HFFc6 (cell line): ENCODE measurements at regions not wholly inside any gene's neighbourhood (a gene's known extent, or its start where the extent isn't known, plus 50 kb on each side); places are given as distances from the start of the nearest gene placed in this dataset.

Source experiments
- DNase-seq: peaks from one replicate; pipeline ENCODE4 v3.0.0-alpha.2; 2018
- H3K27ac Mint-ChIP-seq: 2 replicates; pipeline ENCODE4 v1.8.0; 2020; ENCODE audit warnings: mild to moderate bottlenecking, mixed read lengths
- H3K27me3 Mint-ChIP-seq: 2 replicates; pipeline ENCODE4 v1.8.0; 2021; ENCODE audit warnings: mild to moderate bottlenecking, moderate library complexity, mixed read lengths; ENCODE audit not compliant: insufficient read depth
- H3K36me3 Mint-ChIP-seq: 2 replicates; pipeline ENCODE4 v1.8.0; 2021; ENCODE audit warnings: low read depth, mixed read lengths
- H3K4me1 Mint-ChIP-seq: 2 replicates; pipeline ENCODE4 v1.8.0; 2020; ENCODE audit warnings: low read depth, mixed read lengths
- H3K4me3 Mint-ChIP-seq: 2 replicates; pipeline ENCODE4 v1.8.0; 2020; ENCODE audit warnings: mild to moderate bottlenecking, moderate library complexity, mixed read lengths
- H3K9me3 Mint-ChIP-seq: 2 replicates; pipeline ENCODE4 v1.8.0; 2020; ENCODE audit warnings: mild to moderate bottlenecking, mixed read lengths
- CTCF ChIP-seq: fragments of 200-600 bp; sonication (generic); IDR thresholded peaks from 2 replicates; pipeline ENCODE4 v1.5.0; 2021; ENCODE audit warnings: antibody characterized with exemption, mild to moderate bottlenecking

GRCh38 chr4:180189666-180190065 lies 2053.5 kb upstream of the TENM3 start:
- no peaks in the 10 kb centered on the region for H3K4me1 Mint-ChIP-seq

GRCh38 chr4:180190382-180190781 lies 2052.8 kb upstream of the TENM3 start:
- H3K4me1 Mint-ChIP-seq = no peaks in the 10 kb centered on the region
- no peak for DNase-seq
- H3K36me3 Mint-ChIP-seq = no peaks in the 10 kb centered on the region
- no peaks in the 10 kb centered on the region for H3K27me3 Mint-ChIP-seq
- no peak overlapping the region for H3K4me3 Mint-ChIP-seq
- H3K9me3 Mint-ChIP-seq = peaks cover 69% of the 10 kb centered on the region
- TF ChIP-seq CTCF = no peak
- H3K27ac Mint-ChIP-seq = no peak overlapping the region

More at GRCh38 chr4:180189666-180190065, 2053.5 kb upstream of the TENM3 start:
- Mint-ChIP-seq H3K9me3 (peaks cover 62% of the 10 kb centered on the region), H3K27me3 (no peaks in the 10 kb centered on the region), H3K27ac (no peak overlapping the region), H3K36me3 (no peaks in the 10 kb centered on the region), H3K4me3 (no peak overlapping the region)
- TF ChIP-seq CTCF = no peak
- DNase-seq = no peak

- no peaks in the 10 kb centered on the region for H3K27me3 Mint-ChIP-seq
- DNase-seq = no peak
- no peaks in the 10 kb centered on the region for H3K4me1 Mint-ChIP-seq
- H3K4me3 Mint-ChIP-seq = no peak overlapping the region
- no peak overlapping the region for H3K27ac Mint-ChIP-seq
- no peak for TF ChIP-seq CTCF
- H3K36me3 Mint-ChIP-seq = no peaks in the 10 kb centered on the region
- peaks cover 29% of the 10 kb centered on the region for H3K9me3 Mint-ChIP-seq
Measured at GRCh38 chr4:180197471-180197870, 2045.7 kb upstream of the TENM3 start.

DNA sequence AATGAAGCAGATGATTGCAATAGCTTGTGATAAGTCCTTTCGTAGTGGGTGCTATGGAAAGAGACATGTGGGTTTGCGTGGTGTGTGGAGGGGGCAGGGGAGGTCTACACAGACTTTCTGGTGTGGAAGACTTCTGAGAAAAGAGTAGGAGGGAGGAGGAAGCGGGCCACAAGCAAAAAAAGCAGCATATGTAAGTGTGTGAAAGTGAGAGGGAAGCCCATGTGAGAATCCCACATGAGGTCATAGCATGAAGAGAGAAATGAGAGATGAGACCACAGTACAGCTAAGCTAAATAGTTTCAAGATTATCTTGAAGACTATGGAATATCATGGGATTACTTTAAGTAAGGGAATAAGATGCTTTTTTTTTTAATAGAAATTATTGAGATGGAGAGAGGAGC lies 2039.9 kb upstream of the TENM3 start:
- Mint-ChIP-seq H3K36me3 (no peaks in the 10 kb centered on the region; the same call in 1 of the 2 replicates), H3K4me1 (no peaks in the 10 kb centered on the region)
- DNase-seq = no peak

GRCh38 chr4:180205276-180205675 lies 2037.9 kb upstream of the TENM3 start:
- Mint-ChIP-seq H3K9me3 (peaks cover 20% of the 10 kb centered on the region), H3K27me3 (no peaks in the 10 kb centered on the region), H3K4me1 (no peaks in the 10 kb centered on the region), H3K36me3 (no peaks in the 10 kb centered on the region; the same call in 1 of the 2 replicates), H3K27ac (no peak overlapping the region), H3K4me3 (no peak overlapping the region)
- no peak for DNase-seq
- TF ChIP-seq CTCF = no peak

More for the DNA sequence above, 2039.9 kb upstream of the TENM3 start:
- Mint-ChIP-seq H3K27ac (no peak overlapping the region), H3K4me3 (no peak overlapping the region), H3K27me3 (no peaks in the 10 kb centered on the region), H3K9me3 (peaks cover 20% of the 10 kb centered on the region)
- TF ChIP-seq CTCF = no peak

DNA sequence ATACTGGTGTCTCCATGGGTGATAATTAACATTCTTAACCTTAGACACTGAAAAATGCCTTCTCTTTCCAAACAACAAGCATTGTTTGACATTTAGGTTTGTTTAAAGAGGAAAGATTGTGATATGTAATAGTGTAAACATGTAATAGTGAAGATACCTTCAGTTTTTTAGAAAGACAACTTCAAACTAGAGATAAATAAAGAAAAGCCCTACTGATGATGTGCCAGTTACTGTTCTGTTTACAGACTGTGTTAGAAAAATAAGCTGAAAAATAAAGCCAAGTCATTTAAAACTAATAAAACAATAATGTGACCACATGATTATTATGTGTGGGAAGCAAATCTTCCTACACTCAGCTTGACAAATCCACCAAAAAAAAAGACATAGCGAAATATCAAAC lies 2035.3 kb upstream of the TENM3 start:
- Mint-ChIP-seq H3K9me3 (peaks cover 15% of the 10 kb centered on the region), H3K27ac (no peak overlapping the region), H3K36me3 (no peaks in the 10 kb centered on the region; the same call in 1 of the 2 replicates), H3K27me3 (no peaks in the 10 kb centered on the region), H3K4me1 (no peaks in the 10 kb centered on the region), H3K4me3 (no peak overlapping the region)
- no peak for DNase-seq
- no peak for TF ChIP-seq CTCF
